ENCODE measurements at regions not wholly inside any gene's neighbourhood (a gene's known extent, or its start where the extent isn't known, plus 50 kb on each side); places are given as distances from the start of the nearest gene placed in this dataset.
"Not testable (repeated sequence)": the region's sequence is repeated elsewhere in the genome, so short reads cannot be mapped to it uniquely, and the experiment has no call there.

DNA sequence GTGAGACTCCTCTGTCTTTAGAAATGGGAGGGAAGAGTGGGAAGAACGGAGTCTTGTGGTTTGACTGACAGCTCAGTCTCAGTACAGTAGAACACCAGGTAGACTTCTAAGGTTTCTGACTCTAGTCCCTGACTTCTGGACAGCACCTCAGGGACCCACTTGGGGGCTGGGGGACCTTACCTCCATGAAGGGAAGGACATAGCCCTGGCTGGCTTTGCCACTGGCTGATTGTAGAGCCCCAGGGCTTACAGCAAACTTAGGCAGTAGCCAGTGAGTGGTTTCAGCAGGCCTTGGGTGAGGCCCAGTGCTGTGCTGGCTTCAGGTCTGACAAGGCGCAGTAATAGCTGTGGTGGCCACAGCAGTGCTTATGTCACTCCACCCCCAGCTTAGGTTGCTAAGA, 290.0 kb upstream of the PRR16 start:
- no peak overlapping the region for H3K27ac ChIP-seq (ENCODE audit: low read depth, low read length)
- no peaks in the 10 kb centered on the region for H3K4me1 ChIP-seq (ENCODE audit: insufficient read depth, low read length)
- no peaks in the 10 kb centered on the region for H3K36me3 ChIP-seq (ENCODE audit: insufficient read depth, low read length)
- H4K20me1 ChIP-seq (ENCODE audit: insufficient read depth, low read length) = no peaks in the 10 kb centered on the region
- H3K4me2 ChIP-seq (ENCODE audit: insufficient read depth, low read length) = no peak overlapping the region
- H3K79me2 ChIP-seq (ENCODE audit: insufficient read depth, low read length) = no peaks in the 10 kb centered on the region
- H3K9me3 ChIP-seq (ENCODE audit: low read depth, low read length) = no peaks in the 10 kb centered on the region
- H3K27me3 ChIP-seq (ENCODE audit: insufficient read depth, low read length) = no peaks in the 10 kb centered on the region
- no peak overlapping the region for H3K4me3 ChIP-seq (ENCODE audit: insufficient read depth, low read length)
- no peak for DNase-seq (ENCODE audit: insufficient read length, low spot score, missing footprints)
- TF ChIP-seq, protein P1, sequence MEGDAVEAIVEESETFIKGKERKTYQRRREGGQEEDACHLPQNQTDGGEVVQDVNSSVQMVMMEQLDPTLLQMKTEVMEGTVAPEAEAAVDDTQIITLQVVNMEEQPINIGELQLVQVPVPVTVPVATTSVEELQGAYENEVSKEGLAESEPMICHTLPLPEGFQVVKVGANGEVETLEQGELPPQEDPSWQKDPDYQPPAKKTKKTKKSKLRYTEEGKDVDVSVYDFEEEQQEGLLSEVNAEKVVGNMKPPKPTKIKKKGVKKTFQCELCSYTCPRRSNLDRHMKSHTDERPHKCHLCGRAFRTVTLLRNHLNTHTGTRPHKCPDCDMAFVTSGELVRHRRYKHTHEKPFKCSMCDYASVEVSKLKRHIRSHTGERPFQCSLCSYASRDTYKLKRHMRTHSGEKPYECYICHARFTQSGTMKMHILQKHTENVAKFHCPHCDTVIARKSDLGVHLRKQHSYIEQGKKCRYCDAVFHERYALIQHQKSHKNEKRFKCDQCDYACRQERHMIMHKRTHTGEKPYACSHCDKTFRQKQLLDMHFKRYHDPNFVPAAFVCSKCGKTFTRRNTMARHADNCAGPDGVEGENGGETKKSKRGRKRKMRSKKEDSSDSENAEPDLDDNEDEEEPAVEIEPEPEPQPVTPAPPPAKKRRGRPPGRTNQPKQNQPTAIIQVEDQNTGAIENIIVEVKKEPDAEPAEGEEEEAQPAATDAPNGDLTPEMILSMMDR (IDR thresholded peaks at IDR 0.05; ENCODE audit: extremely low read depth, low read depth, low read length) = no peak
- no peak overlapping the region for H2AFZ ChIP-seq (ENCODE audit: low read length)

DNA sequence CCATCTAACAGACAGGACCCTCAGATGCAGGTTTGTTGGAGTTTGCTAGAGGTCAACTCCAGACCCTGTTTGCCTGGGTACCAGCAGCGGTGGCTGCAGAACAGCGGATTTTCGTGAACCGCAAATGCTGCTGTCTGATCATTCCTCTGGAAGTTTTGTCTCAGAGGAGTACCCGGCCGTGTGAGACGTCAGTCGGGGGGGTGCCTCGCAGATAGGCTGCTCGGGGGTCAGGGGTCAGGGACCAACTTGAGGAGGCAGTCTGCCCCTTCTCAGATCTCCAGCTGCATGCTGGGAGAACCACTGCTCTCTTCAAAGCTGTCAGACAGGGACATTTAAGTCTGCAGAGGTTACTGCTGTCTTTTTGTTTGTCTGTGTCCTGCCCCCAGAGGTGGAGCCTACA, 282.9 kb upstream of the PRR16 start:
- H3K27ac ChIP-seq (ENCODE audit: low read depth, low read length) = not testable (repeated sequence)

GRCh38 chr5:120194650-120195049, 269.4 kb upstream of the PRR16 start:
- H3K27me3 ChIP-seq (ENCODE audit: insufficient read depth, low read length); H3K9me3 ChIP-seq (ENCODE audit: low read depth, low read length); H3K36me3 ChIP-seq (ENCODE audit: insufficient read depth, low read length); H3K4me3 ChIP-seq (ENCODE audit: insufficient read depth, low read length); H4K20me1 ChIP-seq (ENCODE audit: insufficient read depth, low read length); H3K4me2 ChIP-seq (ENCODE audit: insufficient read depth, low read length); H3K4me1 ChIP-seq (ENCODE audit: insufficient read depth, low read length); H2AFZ ChIP-seq (ENCODE audit: low read length); H3K79me2 ChIP-seq (ENCODE audit: insufficient read depth, low read length); DNase-seq (ENCODE audit: insufficient read length, low spot score, missing footprints); H3K27ac ChIP-seq (ENCODE audit: low read depth, low read length): not testable (repeated sequence)

More for the DNA sequence above, 282.9 kb upstream of the PRR16 start:
- H4K20me1 ChIP-seq (ENCODE audit: insufficient read depth, low read length); H2AFZ ChIP-seq (ENCODE audit: low read length); DNase-seq (ENCODE audit: insufficient read length, low spot score, missing footprints); H3K27me3 ChIP-seq (ENCODE audit: insufficient read depth, low read length); H3K4me1 ChIP-seq (ENCODE audit: insufficient read depth, low read length); H3K79me2 ChIP-seq (ENCODE audit: insufficient read depth, low read length); H3K9me3 ChIP-seq (ENCODE audit: low read depth, low read length); H3K4me2 ChIP-seq (ENCODE audit: insufficient read depth, low read length); H3K36me3 ChIP-seq (ENCODE audit: insufficient read depth, low read length); H3K4me3 ChIP-seq (ENCODE audit: insufficient read depth, low read length): not testable (repeated sequence)

DNA sequence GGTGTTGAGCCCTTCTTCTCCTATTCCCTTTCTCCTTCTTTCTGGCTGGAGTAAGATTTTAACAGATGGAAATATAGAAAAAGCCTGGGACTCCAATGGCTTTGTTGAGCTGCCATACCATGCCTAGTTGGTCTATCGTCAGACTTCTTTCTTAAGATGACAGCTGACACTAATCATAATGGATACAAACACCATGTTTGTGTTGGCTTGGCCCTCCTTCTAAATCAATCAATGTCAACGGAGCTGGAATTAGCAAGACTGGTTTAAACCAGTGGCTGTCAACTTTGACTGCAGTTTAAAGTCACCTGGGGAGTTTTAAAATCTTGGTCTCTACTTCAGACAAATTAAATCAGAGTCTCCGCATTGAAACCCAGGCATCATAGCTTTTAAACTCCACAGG, 264.5 kb upstream of the PRR16 start:
- Histone ChIP-seq H3K27ac (ENCODE audit: low read depth, low read length) (no peak overlapping the region), H3K4me3 (ENCODE audit: insufficient read depth, low read length) (no peak overlapping the region), H3K9me3 (ENCODE audit: low read depth, low read length) (no peaks in the 10 kb centered on the region), H4K20me1 (ENCODE audit: insufficient read depth, low read length) (no peaks in the 10 kb centered on the region), H2AFZ (ENCODE audit: low read length) (peak overlapping the region; percentile 41), H3K36me3 (ENCODE audit: insufficient read depth, low read length) (no peaks in the 10 kb centered on the region), H3K4me2 (ENCODE audit: insufficient read depth, low read length) (no peak overlapping the region), H3K4me1 (ENCODE audit: insufficient read depth, low read length) (no peaks in the 10 kb centered on the region), H3K79me2 (ENCODE audit: insufficient read depth, low read length) (no peaks in the 10 kb centered on the region), H3K27me3 (ENCODE audit: insufficient read depth, low read length) (no peaks in the 10 kb centered on the region)
- no peak for DNase-seq (ENCODE audit: insufficient read length, low spot score, missing footprints)
- TF ChIP-seq, protein P1 (IDR thresholded peaks at IDR 0.05; ENCODE audit: extremely low read depth, low read depth, low read length) = no peak

GRCh38 chr5:120207129-120207528, 257.0 kb upstream of the PRR16 start:
- TF ChIP-seq, protein P1 (IDR thresholded peaks at IDR 0.05; ENCODE audit: extremely low read depth, low read depth, low read length) = no peak
- Histone ChIP-seq H2AFZ (ENCODE audit: low read length) (peak overlapping the region; percentile 95), H3K27me3 (ENCODE audit: insufficient read depth, low read length) (no peaks in the 10 kb centered on the region), H3K36me3 (ENCODE audit: insufficient read depth, low read length) (no peaks in the 10 kb centered on the region), H4K20me1 (ENCODE audit: insufficient read depth, low read length) (no peaks in the 10 kb centered on the region), H3K4me3 (ENCODE audit: insufficient read depth, low read length) (peak overlapping the region; percentile 63), H3K9me3 (ENCODE audit: low read depth, low read length) (no peaks in the 10 kb centered on the region), H3K4me1 (ENCODE audit: insufficient read depth, low read length) (no peaks in the 10 kb centered on the region), H3K27ac (ENCODE audit: low read depth, low read length) (peak overlapping the region; percentile 27), H3K79me2 (ENCODE audit: insufficient read depth, low read length) (no peaks in the 10 kb centered on the region), H3K4me2 (ENCODE audit: insufficient read depth, low read length) (peak overlapping the region; percentile 80)
- no peak for DNase-seq (ENCODE audit: insufficient read length, low spot score, missing footprints)
